ENCODE measurements at regions not wholly inside any gene's neighbourhood (a gene's known extent, or its start where the extent isn't known, plus 50 kb on each side); places are given as distances from the start of the nearest gene placed in this dataset.
"Not testable (repeated sequence)": the region's sequence is repeated elsewhere in the genome, so short reads cannot be mapped to it uniquely, and the experiment has no call there.

DNA sequence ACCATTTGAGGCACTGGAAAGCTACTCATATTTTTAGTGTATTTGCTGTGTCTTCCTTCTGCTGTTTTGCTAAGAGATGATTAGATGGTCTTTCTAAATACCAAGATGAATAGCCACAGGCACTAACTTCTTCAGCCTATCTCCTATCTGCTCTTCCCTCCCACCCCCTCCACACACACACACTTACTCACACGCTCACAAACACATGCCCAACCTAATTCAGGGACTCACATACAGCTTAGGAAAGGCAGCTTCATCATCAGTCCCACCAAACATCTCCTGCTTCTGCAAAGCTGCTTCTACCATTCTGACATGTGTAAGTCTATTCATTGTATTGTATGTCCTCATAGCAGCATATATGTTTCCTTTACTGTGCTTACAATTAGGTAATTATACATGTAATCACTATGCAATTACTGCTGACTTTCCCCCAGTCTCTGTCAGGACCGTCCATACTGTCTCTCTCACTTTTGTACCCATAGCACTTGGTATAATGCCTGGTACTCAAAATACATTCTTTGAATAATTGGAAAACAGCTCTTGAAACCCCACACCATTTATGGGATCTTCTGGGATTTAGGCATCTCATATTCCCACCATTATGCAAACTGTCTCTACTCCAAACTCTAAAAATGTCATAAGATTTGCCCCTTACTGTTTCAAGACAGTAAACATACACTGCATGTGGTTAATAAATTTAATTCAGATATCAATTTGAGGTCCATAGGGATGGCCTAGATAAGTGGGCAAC, 83.3 kb upstream of the HIF1A start:
- 70% methylated on average over 2 of the region's 2 CpGs for WGBS
- H3K36me3 ChIP-seq = no peaks in the 10 kb centered on the region
- DNase-seq (ENCODE audit: low spot score) = no peak
- intact Hi-C loops (cut with DNase I) = no loop called here
- no peaks in the 10 kb centered on the region for H3K9me3 ChIP-seq
- no peaks in the 10 kb centered on the region for H3K27me3 ChIP-seq (replicated peaks; ENCODE audit: insufficient read depth)
- no peak for TF ChIP-seq POLR2A (IDR thresholded peaks at IDR 0.05)
- TF ChIP-seq POLR2AphosphoS5 (IDR thresholded peaks at IDR 0.05) = no peak
- TF ChIP-seq, protein P1, sequence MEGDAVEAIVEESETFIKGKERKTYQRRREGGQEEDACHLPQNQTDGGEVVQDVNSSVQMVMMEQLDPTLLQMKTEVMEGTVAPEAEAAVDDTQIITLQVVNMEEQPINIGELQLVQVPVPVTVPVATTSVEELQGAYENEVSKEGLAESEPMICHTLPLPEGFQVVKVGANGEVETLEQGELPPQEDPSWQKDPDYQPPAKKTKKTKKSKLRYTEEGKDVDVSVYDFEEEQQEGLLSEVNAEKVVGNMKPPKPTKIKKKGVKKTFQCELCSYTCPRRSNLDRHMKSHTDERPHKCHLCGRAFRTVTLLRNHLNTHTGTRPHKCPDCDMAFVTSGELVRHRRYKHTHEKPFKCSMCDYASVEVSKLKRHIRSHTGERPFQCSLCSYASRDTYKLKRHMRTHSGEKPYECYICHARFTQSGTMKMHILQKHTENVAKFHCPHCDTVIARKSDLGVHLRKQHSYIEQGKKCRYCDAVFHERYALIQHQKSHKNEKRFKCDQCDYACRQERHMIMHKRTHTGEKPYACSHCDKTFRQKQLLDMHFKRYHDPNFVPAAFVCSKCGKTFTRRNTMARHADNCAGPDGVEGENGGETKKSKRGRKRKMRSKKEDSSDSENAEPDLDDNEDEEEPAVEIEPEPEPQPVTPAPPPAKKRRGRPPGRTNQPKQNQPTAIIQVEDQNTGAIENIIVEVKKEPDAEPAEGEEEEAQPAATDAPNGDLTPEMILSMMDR (IDR thresholded peaks at IDR 0.05) = no peak
- H3K4me3 ChIP-seq = no peak overlapping the region
- H3K27ac ChIP-seq = no peak overlapping the region
- H3K4me1 ChIP-seq (replicated peaks) = no peaks in the 10 kb centered on the region

DNA sequence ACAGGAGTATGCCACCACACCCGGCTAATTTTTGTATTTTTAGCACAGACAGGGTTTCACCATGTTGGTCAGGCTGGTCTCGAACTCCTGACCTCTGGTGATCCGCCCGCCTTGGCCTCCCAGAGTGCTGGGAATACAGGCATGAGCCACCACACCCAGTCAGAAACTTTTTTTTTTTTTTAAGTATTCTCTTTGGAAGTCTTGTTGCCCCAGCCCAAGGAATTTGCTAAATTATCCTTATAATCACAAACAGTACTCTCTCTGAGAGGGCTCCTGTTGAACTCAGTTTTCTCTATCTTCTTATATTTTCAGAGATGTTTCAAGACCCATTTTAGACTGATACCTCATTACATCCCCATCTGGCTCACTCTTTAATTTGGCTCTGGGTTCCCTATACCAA, 82.3 kb upstream of the HIF1A start:
- 95% methylated on average over 4 of the region's 4 CpGs for WGBS
- H3K27me3 ChIP-seq (replicated peaks; ENCODE audit: insufficient read depth); H3K27ac ChIP-seq; H3K4me1 ChIP-seq (replicated peaks); DNase-seq (ENCODE audit: low spot score); H3K9me3 ChIP-seq; intact Hi-C loops (cut with DNase I); H3K36me3 ChIP-seq; H3K4me3 ChIP-seq: not testable (repeated sequence)

DNA sequence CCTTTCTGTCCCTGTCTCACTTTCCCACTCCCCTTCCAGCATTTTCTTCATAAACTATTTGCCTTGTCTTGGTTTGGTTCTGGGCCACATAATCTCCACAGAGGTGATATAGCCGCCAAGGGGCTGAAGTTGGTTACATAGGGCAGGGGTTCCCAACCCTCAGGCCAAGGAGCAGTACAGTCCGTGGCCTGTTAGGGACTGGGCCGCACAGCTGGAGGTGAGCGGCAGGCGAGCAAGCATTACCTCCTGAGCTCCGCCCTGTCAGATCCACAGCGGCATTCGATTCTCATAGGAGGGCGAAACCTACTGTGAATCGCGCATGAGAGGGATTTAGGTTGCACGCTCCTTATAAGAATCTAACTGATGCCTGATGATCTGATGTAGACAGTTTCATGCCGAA, 80.6 kb upstream of the HIF1A start:
- WGBS = 97% methylated on average over 13 of the region's 13 CpGs
- DNase-seq (ENCODE audit: low spot score) = no peak
- Histone ChIP-seq H3K27ac (no peak overlapping the region), H3K9me3 (no peaks in the 10 kb centered on the region), H3K36me3 (no peaks in the 10 kb centered on the region), H3K27me3 (replicated peaks; ENCODE audit: insufficient read depth) (no peaks in the 10 kb centered on the region), H3K4me1 (replicated peaks) (no peaks in the 10 kb centered on the region), H3K4me3 (no peak overlapping the region)
- intact Hi-C loops (cut with DNase I) = no loop called here
- TF ChIP-seq POLR2AphosphoS5 (IDR thresholded peaks at IDR 0.05) (no peak), POLR2A (IDR thresholded peaks at IDR 0.05) (no peak)
- TF ChIP-seq, protein P1 (IDR thresholded peaks at IDR 0.05) = no peak

DNA sequence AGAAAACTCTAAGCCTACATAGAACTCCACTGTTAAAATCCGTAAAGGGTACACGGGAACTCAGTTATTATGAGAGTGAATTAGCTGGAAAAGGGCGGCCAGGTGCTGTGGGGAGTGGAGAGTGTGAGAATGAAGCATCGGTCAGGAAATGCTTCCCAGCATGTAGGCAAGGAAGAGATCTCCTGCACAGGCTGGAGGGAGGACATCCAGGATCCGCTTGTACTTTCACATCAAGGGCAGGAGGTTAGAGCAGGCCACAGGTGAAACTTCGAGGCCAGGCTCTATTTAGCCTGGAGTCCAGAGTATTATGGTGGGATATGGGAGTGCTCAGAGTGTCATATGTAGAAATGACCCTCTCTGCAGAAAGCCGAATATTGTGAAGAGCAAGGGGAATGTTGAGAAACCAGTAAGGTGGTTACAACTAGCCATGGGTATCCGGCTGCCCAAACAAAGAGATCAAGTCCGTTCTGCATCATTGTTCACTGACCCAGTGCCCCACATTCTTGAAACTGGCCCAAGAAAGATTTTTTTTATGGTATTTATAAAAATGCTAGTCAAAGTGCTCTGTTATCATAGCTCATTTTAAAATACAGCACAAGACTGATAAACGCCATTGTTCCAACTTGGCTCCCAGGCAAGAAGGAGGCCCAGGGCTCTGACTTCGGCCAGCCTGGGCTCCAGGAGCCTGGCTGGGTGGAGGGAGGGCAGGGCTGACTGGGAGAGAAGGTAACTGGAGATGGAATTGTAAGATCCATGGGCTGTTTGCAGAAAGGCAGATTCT, 79.4 kb upstream of the HIF1A start:
- TF ChIP-seq POLR2AphosphoS5 (IDR thresholded peaks at IDR 0.05) = no peak
- TF ChIP-seq, protein P1 (IDR thresholded peaks at IDR 0.05) = no peak
- no peak for TF ChIP-seq POLR2A (IDR thresholded peaks at IDR 0.05)
- Histone ChIP-seq H3K4me3 (no peak overlapping the region), H3K4me1 (replicated peaks) (no peaks in the 10 kb centered on the region), H3K27ac (no peak overlapping the region), H3K36me3 (no peaks in the 10 kb centered on the region), H3K27me3 (replicated peaks; ENCODE audit: insufficient read depth) (no peaks in the 10 kb centered on the region), H3K9me3 (no peaks in the 10 kb centered on the region)
- WGBS = 65% methylated on average over 11 of the region's 11 CpGs
- DNase-seq (ENCODE audit: low spot score) = no peak
- intact Hi-C loops (cut with DNase I) = no loop called here

DNA sequence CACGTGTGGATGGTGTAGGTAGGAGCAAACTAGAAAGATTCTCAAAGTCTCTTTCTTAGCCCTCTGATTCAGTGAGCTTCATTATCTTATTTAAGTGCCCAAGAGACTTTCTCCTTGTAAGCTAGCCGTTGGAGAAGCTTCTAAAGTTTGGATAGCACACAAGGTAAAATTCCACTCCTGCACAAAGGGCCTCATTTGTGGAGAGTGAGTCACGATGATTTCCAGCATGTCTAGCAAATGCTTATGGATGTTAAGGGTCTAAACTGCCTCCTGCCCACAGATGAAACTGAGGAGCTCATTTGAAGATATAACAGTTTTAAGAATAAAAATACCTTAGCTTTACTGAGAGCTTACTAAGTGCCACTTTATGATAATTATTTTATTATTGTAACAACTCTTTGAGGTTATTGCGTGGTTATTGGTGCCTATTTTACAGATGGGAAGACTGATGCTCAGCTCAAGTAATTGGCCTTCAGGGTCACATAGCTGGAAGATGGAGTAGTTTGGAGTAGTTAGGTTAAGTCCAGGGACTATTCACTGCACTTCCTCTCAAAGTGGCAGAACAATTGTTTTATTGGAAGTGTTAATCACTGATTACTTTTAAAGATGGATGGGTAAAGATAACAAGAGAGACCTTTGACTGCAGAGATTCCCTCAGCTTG, 78.7 kb upstream of the HIF1A start:
- no peaks in the 10 kb centered on the region for H3K27me3 ChIP-seq (replicated peaks; ENCODE audit: insufficient read depth)
- H3K36me3 ChIP-seq = no peaks in the 10 kb centered on the region
- no peak overlapping the region for H3K4me3 ChIP-seq
- 60% methylated on average over 4 of the region's 4 CpGs for WGBS
- intact Hi-C loops (cut with DNase I) = no loop called here
- no peak overlapping the region for H3K27ac ChIP-seq
- TF ChIP-seq, protein P1 (IDR thresholded peaks at IDR 0.05) = no peak
- TF ChIP-seq POLR2AphosphoS5 (IDR thresholded peaks at IDR 0.05) (no peak), POLR2A (IDR thresholded peaks at IDR 0.05) (no peak)
- H3K9me3 ChIP-seq = no peaks in the 10 kb centered on the region
- DNase-seq (ENCODE audit: low spot score) = no peak
- no peaks in the 10 kb centered on the region for H3K4me1 ChIP-seq (replicated peaks)

Measured in prostate gland (tissue), 2 donors.